HepG2 (cell line): ENCODE measurements at regions not wholly inside any gene's neighbourhood (a gene's known extent, or its start where the extent isn't known, plus 50 kb on each side); places are given as distances from the start of the nearest gene placed in this dataset.

Experiments
- ATAC-seq: fragments of 200-7000 bp; cut with Tn5 transposase; 3 replicates; pipeline ENCODE4 v1.9.1; 2020; ENCODE audit warnings: mild to moderate bottlenecking, moderate library complexity
- BruUV-seq: library from RNA; stranded (reverse); fragments of 400-500 nt; replicated peaks from 2 replicates; lab custom pipeline; 2021; lab: Mats Ljungman, UMichigan
- CTCF ChIA-PET: fragments of 300-600 bp; formaldehyde crosslinking; extraction: SDS; loops from one replicate; lab custom pipeline; 2021; ENCODE audit warnings: low total read pairs, inconsistent platforms, low intra/inter-chr PET ratio; lab: Yijun Ruan, JAX
- POLR2A ChIA-PET: fragments of 350-600 bp; sonication (Branson Sonifier 250); formaldehyde crosslinking; loops from one replicate; lab custom pipeline; 2020; ENCODE audit warnings: antibody characterized with exemption, inconsistent platforms; lab: Yijun Ruan, JAX
- DNase-seq: peaks from one replicate; pipeline ENCODE4 v3.0.0-alpha.2; 2015; ENCODE audit warnings: low spot score
- FAIRE-seq: peaks from 3 replicates; lab custom pipeline; 2011; peaks lifted over from hg19 to GRCh38; lab: Jason Lieb, UNC
- H2AFZ ChIP-seq: one replicate; pipeline ENCODE4 v1.6.1; 2011; ENCODE audit warnings: low read length, inconsistent platforms
- H3K27ac ChIP-seq: fragments of 300-600 bp; 3 replicates; pipeline ENCODE4 v1.8.0; 2011; ENCODE audit warnings: mixed run types, mild to moderate bottlenecking, mixed read lengths, low read length, inconsistent platforms; ENCODE audit not compliant: insufficient read depth; ENCODE audit errors: extremely low read length
- H3K27me3 ChIP-seq, 2 experiments: fragments of 200-600 bp in 1 of 2; 2 replicates in 1 of 2; 3 replicates in 1 of 2; pipeline versions ENCODE4 v1.6.0 to v1.8.0; 2011; ENCODE audit warnings: low read length in 2 of 2, mild to moderate bottlenecking in 2 of 2, moderate library complexity in 2 of 2, inconsistent platforms in 1 of 2; ENCODE audit not compliant: insufficient read depth in 2 of 2, control insufficient read depth in 1 of 2
- H3K36me3 ChIP-seq, 2 experiments: fragments of 200-600 bp in 1 of 2; replicated peaks in 1 of 2; 2 replicates in 1 of 2; 3 replicates in 1 of 2; pipeline versions ENCODE4 v1.5.1 to v1.8.0; 2011; ENCODE audit warnings: low read length in 2 of 2, inconsistent platforms in 1 of 2; ENCODE audit not compliant: insufficient read depth in 2 of 2, control insufficient read depth in 1 of 2
- H3K4me1 ChIP-seq: 2 replicates; pipeline ENCODE4 v1.5.1; 2012; ENCODE audit warnings: low read length, inconsistent platforms; ENCODE audit not compliant: insufficient read depth
- H3K4me2 ChIP-seq: 2 replicates; pipeline ENCODE4 v1.6.0; 2011; ENCODE audit warnings: low read depth, low read length, inconsistent platforms
- H3K4me3 ChIP-seq, 3 experiments: fragments of 200-600 bp in 1 of 3; sonication (generic), shearing (Covaris generic) in 1 of 3; replicated peaks in 1 of 3; 2 replicates each; pipeline ENCODE4 v1.5.1; 2011 to 2016; ENCODE audit warnings: low read length in 3 of 3, inconsistent platforms in 2 of 3, low read depth in 2 of 3, mild to moderate bottlenecking in 2 of 3, control low read depth in 1 of 3, mixed read lengths in 1 of 3; ENCODE audit not compliant: insufficient read depth in 1 of 3
- H3K79me2 ChIP-seq: one replicate; pipeline ENCODE4 v1.6.1; 2011; ENCODE audit warnings: low read length, inconsistent platforms; ENCODE audit not compliant: insufficient read depth
- H3K9ac ChIP-seq: 2 replicates; pipeline ENCODE4 v1.6.0; 2011; ENCODE audit warnings: mild to moderate bottlenecking, low read depth, low read length, inconsistent platforms; ENCODE audit not compliant: insufficient read depth
- H3K9me3 ChIP-seq: 2 replicates; pipeline ENCODE4 v1.5.1; 2012; ENCODE audit warnings: mild to moderate bottlenecking, low read length
- H4K20me1 ChIP-seq: 2 replicates; pipeline ENCODE4 v1.6.0; 2011; ENCODE audit warnings: inconsistent platforms, mild to moderate bottlenecking, low read length, moderate library complexity; ENCODE audit not compliant: insufficient read depth
- ETV6 ChIP-seq: sonication (generic); formaldehyde crosslinking; conservative IDR thresholded peaks from 2 replicates; pipeline ENCODE4 v1.4.0; 2020; ENCODE audit warnings: missing genetic modification reagents
- MTA3 ChIP-seq: sonication (generic); formaldehyde crosslinking; IDR thresholded peaks from 2 replicates; pipeline ENCODE4 v1.4.0; 2020; ENCODE audit warnings: missing genetic modification reagents
- NFIC ChIP-seq: IDR thresholded peaks from 2 replicates; pipeline ENCODE4 v1.6.1; 2012; ENCODE audit warnings: mild to moderate bottlenecking, low read length, inconsistent platforms
- SCMH1 ChIP-seq: sonication (generic); formaldehyde crosslinking; IDR thresholded peaks from 2 replicates; pipeline ENCODE4 v1.9.0; 2021; ENCODE audit warnings: missing genetic modification reagents, mild to moderate bottlenecking, borderline replicate concordance
- SMARCE1 ChIP-seq: fragments of 450-650 bp; IDR thresholded peaks from 2 replicates; pipeline ENCODE4 v1.6.1; 2017; ENCODE audit warnings: borderline replicate concordance
- SOX6 ChIP-seq, 2 experiments: fragments of 450-650 bp in 1 of 2; sonication (generic) in 1 of 2; formaldehyde crosslinking in 1 of 2; IDR thresholded peaks; 2 replicates each; pipeline versions ENCODE4 v1.4.0 to v1.6.1; 2017 to 2020; ENCODE audit warnings: antibody characterized with exemption in 1 of 2, mild to moderate bottlenecking in 1 of 2, missing genetic modification reagents in 1 of 2
- SP140L ChIP-seq: sonication (generic); formaldehyde crosslinking; IDR thresholded peaks from 2 replicates; pipeline ENCODE4 v1.4.0; 2020; ENCODE audit warnings: missing genetic modification reagents, borderline replicate concordance
- THAP7 ChIP-seq: sonication (generic); formaldehyde crosslinking; IDR thresholded peaks from 2 replicates; pipeline ENCODE4 v1.8.1; 2023; ENCODE audit warnings: mild to moderate bottlenecking, missing genetic modification reagents
- ZBTB37 ChIP-seq: sonication (generic); formaldehyde crosslinking; IDR thresholded peaks from 2 replicates; pipeline ENCODE4 v1.4.0; 2020; ENCODE audit warnings: mild to moderate bottlenecking, missing genetic modification reagents
- ZHX2 ChIP-seq, 2 experiments: sonication (generic) in 1 of 2; formaldehyde crosslinking in 1 of 2; IDR thresholded peaks; 2 replicates each; pipeline versions ENCODE4 v1.6.1 to v1.9.0; 2014 to 2022; ENCODE audit warnings: antibody characterized with exemption in 1 of 2, borderline replicate concordance in 1 of 2, inconsistent platforms in 1 of 2, low read depth in 1 of 2, missing genetic modification reagents in 1 of 2
- ZNF317 ChIP-seq: sonication (generic); formaldehyde crosslinking; IDR thresholded peaks from 2 replicates; pipeline ENCODE4 v1.5.0; 2020; ENCODE audit warnings: mild to moderate bottlenecking, missing genetic modification reagents
- ZNF570 ChIP-seq: sonication (generic); formaldehyde crosslinking; IDR thresholded peaks from 2 replicates; pipeline ENCODE4 v1.4.0; 2020; ENCODE audit warnings: mild to moderate bottlenecking, missing genetic modification reagents, borderline replicate concordance
- ZNF619 ChIP-seq: sonication (generic); formaldehyde crosslinking; IDR thresholded peaks from 2 replicates; pipeline ENCODE4 v1.4.0; 2020; ENCODE audit warnings: mild to moderate bottlenecking, missing genetic modification reagents
- ZNF776 ChIP-seq: sonication (generic); formaldehyde crosslinking; IDR thresholded peaks from 2 replicates; pipeline ENCODE4 v1.4.0; 2020; ENCODE audit warnings: mild to moderate bottlenecking, missing genetic modification reagents
- ZNF878 ChIP-seq: sonication (generic); formaldehyde crosslinking; IDR thresholded peaks from 2 replicates; pipeline ENCODE4 v1.8.1; 2023; ENCODE audit warnings: mild to moderate bottlenecking, missing genetic modification reagents, moderate library complexity
- WGBS: methylation state at CpG from one replicate; pipeline ENCODE4 v1.1.6; 2017; ENCODE audit warnings: low lambda C conversion rate; 5-methylcytosine and 5-hydroxymethylcytosine counted together
- in situ Hi-C: cut with HindIII; loops from 2 replicates; pipeline ENCODE4 v1.10.0; 2017; ENCODE audit warnings: low pct_unique_long_range_greater_than_20kb; ENCODE audit not compliant: extremely low pct_ligation_motif_present
- intact Hi-C: fragments of 100-400 bp; cut with micrococcal nuclease; formaldehyde crosslinking; loops from one replicate; pipeline ENCODE4 v1.10.0; 2022; ENCODE audit not compliant: unreplicated experiment

GRCh38 chr9:79080536-79080935, 491.2 kb upstream of the TLE4 start (continued):
- TF ChIP-seq ETV6 (CRISPR knock-in tag) (no peak), ZNF619 (no peak), ZNF878 (CRISPR knock-in tag) (no peak), SOX6 (IDR thresholded peaks at IDR 0.05) (no peak), SOX6 (CRISPR knock-in tag; IDR thresholded peaks at IDR 0.05) (no peak)

- no peaks in the 10 kb centered on the region for H4K20me1 ChIP-seq
- H3K9ac ChIP-seq, result no peak overlapping the region
- H3K4me3 ChIP-seq, result no peak overlapping the region
- DNase-seq (no peak), FAIRE-seq (no peak), ATAC-seq (no peak)
- no peaks in the 10 kb centered on the region for H3K4me1 ChIP-seq
- intact Hi-C loops (no loop called here), in situ Hi-C loops (no loop called here)
- ChIA-PET POLR2A (no interaction called here), CTCF (no interaction called here)
- no peak overlapping the region for H3K27ac ChIP-seq
- H3K9me3 ChIP-seq, result peaks cover 11% of the 10 kb centered on the region
- no TSS peak for BruUV-seq
- H2AFZ ChIP-seq, result no peak overlapping the region
- 23% methylated on average over 3 of the region's 3 CpGs for WGBS
- no peak overlapping the region for H3K4me2 ChIP-seq
- H3K36me3 ChIP-seq, result no peaks in the 10 kb centered on the region
- no peaks in the 10 kb centered on the region for H3K79me2 ChIP-seq
- H3K27me3 ChIP-seq, result no peaks in the 10 kb centered on the region
- TF ChIP-seq MTA3 (CRISPR knock-in tag) (no peak), SP140L (CRISPR knock-in tag) (no peak), SMARCE1 (no peak), ZNF776 (no peak), ZHX2 (IDR thresholded peaks at IDR 0.05; ENCODE audit: low read depth) (no peak), ZHX2 (CRISPR knock-in tag; IDR thresholded peaks at IDR 0.05; ENCODE audit: borderline replicate concordance) (no peak), SCMH1 (CRISPR knock-in tag) (no peak), ZBTB37 (CRISPR knock-in tag) (no peak), NFIC (no peak), ZNF317 (CRISPR knock-in tag) (no peak), ZNF570 (no peak), THAP7 (no peak)
Observed at GRCh38 chr9:79083621-79084020, 488.1 kb upstream of the TLE4 start.
